SJCRH30 (cell line): ENCODE measurements at regions not wholly inside any gene's neighbourhood (a gene's known extent, or its start where the extent isn't known, plus 50 kb on each side); places are given as distances from the start of the nearest gene placed in this dataset.

Experiments used
- DNase-seq, 2 experiments: peaks; one replicate each; pipeline ENCODE4 v3.0.0-alpha.2; 2015 to 2020
- H3K27ac ChIP-seq: fragments of 250-450 bp; sonication (Bioruptor Pico); 2 replicates; pipeline ENCODE4 v1.5.1; 2020; ENCODE audit warnings: mild to moderate bottlenecking, moderate library complexity
- H3K27me3 ChIP-seq: fragments of 250-450 bp; sonication (Bioruptor Pico); 2 replicates; pipeline ENCODE4 v1.5.1; 2020; ENCODE audit warnings: mild to moderate bottlenecking, moderate library complexity
- H3K36me3 ChIP-seq: fragments of 250-450 bp; sonication (Bioruptor Pico); 2 replicates; pipeline ENCODE4 v1.5.1; 2020; ENCODE audit warnings: mild to moderate bottlenecking, moderate library complexity
- H3K4me1 ChIP-seq: fragments of 250-450 bp; sonication (Bioruptor Pico); 2 replicates; pipeline ENCODE4 v1.5.1; 2020; ENCODE audit warnings: mild to moderate bottlenecking, moderate library complexity
- H3K4me3 ChIP-seq: fragments of 250-450 bp; sonication (Bioruptor Pico); 2 replicates; pipeline ENCODE4 v1.5.1; 2020; ENCODE audit warnings: mild to moderate bottlenecking, moderate library complexity
- H3K9me3 ChIP-seq: fragments of 250-450 bp; sonication (Bioruptor Pico); replicated peaks from 2 replicates; pipeline ENCODE4 v1.5.1; 2020; ENCODE audit warnings: mild to moderate bottlenecking, moderate library complexity

DNA sequence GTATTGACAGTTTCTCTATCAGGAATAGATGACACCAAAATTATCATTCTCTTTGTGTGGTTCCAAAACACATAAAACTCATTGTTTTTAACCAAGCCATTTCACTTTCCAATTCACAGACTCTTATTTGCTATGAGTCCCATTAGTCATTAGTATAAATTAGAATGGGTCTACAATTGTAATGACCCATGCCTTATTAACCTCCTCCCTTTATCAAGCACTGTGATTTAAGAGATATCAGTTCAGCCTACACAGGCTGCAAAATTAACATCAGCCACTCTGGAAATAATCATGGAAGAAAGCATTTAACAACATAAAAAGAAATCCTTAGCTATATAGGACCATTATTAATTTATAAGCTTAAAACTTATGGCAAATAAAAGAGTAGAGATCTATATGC is 440.6 kb downstream of the GBE1 start:
- Histone ChIP-seq H3K4me3 (no peak overlapping the region), H3K9me3 (no peaks in the 10 kb centered on the region), H3K27me3 (no peaks in the 10 kb centered on the region), H3K4me1 (no peaks in the 10 kb centered on the region), H3K27ac (no peak overlapping the region), H3K36me3 (no peaks in the 10 kb centered on the region)
- DNase-seq = no peak

DNA sequence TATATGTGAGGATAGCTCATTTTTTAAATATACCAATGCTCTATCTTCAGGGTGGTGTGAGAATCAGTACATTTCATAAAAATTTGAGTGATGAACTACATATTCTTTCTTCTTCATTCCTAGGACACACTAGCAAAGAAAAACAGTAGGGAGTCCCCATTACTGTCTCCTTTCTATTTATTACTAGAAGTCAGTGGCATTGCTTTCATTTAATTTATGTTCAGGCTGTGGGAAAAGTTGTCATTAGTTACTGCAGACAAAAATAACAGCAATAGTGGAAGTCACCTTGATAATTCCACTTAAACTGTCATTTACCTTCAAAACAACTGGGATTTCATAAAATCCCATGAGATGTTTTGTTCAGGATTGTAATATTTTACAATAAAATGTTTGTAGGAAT is 446.4 kb downstream of the GBE1 start:
- no peaks in the 10 kb centered on the region for H3K4me1 ChIP-seq
- no peak overlapping the region for H3K4me3 ChIP-seq
- H3K36me3 ChIP-seq = no peaks in the 10 kb centered on the region
- no peak for DNase-seq
- H3K9me3 ChIP-seq = no peaks in the 10 kb centered on the region
- H3K27me3 ChIP-seq = no peaks in the 10 kb centered on the region
- H3K27ac ChIP-seq = no peak overlapping the region

DNA sequence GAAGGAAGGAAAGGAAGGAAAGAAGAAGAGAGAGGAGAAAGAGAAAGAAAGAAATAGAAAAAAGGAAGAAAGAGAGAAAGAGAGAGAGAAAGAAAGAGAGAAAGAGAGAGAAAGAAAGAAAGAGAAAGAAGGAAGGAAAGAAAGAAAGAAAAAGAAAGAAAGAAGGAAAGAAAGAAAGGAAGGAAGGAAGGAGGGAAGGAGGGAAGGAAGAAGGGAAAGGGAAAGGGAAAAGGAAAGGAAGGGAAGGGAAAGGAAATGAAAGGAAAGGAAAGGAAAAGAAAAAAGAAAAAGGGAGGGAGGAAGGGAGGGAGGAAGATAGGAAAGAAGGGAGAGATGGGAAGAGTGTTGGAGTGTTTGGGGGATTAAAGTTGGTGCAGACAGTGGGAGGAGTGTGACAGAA is 450.1 kb downstream of the GBE1 start:
- no peak for DNase-seq
- H3K4me3 ChIP-seq = no peak overlapping the region
- H3K4me1 ChIP-seq = no peaks in the 10 kb centered on the region
- H3K36me3 ChIP-seq = no peaks in the 10 kb centered on the region
- no peaks in the 10 kb centered on the region for H3K27me3 ChIP-seq
- H3K27ac ChIP-seq = no peak overlapping the region
- no peaks in the 10 kb centered on the region for H3K9me3 ChIP-seq

DNA sequence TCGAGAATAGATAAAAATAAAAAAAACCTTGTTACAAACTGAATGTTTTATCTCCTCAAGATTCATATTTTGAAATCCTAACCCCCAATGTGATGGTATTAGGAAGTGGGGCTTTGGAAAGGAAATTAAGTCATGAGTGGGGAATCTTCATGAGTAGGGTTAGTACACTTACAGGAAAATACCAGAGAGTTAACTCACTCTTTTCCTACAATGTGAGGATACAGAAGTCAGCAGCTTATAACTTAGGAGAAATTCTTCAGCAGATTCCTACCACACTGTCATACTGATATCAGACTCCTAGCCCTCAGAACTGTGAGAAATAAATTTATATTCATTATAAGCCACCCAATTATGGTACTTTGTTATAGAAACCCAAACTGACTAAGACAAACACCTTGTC is 453.1 kb downstream of the GBE1 start:
- H3K4me1 ChIP-seq = no peaks in the 10 kb centered on the region
- no peaks in the 10 kb centered on the region for H3K36me3 ChIP-seq
- H3K4me3 ChIP-seq = no peak overlapping the region
- no peak overlapping the region for H3K27ac ChIP-seq
- no peaks in the 10 kb centered on the region for H3K27me3 ChIP-seq
- H3K9me3 ChIP-seq = no peaks in the 10 kb centered on the region
- DNase-seq = no peak

DNA sequence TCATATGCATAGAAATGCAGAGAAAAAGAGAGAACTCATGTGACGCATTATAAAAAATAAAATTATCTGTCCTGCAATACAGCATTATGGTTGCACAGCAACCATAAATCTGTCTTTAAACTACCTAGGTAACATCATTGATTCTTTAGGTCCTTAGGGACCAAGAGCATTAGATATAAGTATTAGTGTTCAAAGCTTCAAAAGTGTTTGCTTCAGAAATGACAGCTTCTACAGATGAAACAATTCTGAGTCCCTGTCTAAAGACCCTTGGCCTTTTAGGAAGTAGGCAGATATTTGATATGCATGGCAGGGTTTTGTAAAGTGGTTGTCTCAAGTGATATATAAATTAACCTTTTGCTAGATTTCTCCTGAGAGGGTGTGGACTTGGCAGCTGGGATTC is 454.2 kb downstream of the GBE1 start:
- no peaks in the 10 kb centered on the region for H3K9me3 ChIP-seq
- no peaks in the 10 kb centered on the region for H3K36me3 ChIP-seq
- no peak overlapping the region for H3K4me3 ChIP-seq
- no peaks in the 10 kb centered on the region for H3K27me3 ChIP-seq
- no peak for DNase-seq
- 0 out of 2 replicates have a peak, but pooled peaks cover 1% of the 10 kb centered on the region for H3K4me1 ChIP-seq
- H3K27ac ChIP-seq = no peak overlapping the region

DNA sequence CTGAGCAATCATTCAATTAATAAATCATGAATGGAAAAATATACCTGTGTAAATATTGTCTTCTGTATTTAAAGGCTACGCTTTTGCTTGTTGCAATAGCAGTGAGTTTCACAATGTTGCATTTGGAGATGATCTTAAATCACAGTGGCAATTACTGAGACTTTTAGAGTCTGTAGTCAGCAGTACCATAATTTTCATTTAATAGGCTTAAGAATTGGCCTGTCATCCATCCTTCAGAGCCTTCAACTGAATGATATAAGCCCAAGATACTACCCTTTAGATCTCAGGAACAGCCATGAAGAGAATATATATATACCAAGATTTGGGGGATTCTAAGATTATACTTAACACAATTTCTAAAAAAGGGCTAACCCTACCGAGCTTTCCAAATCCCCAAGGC is 458.1 kb downstream of the GBE1 start:
- H3K9me3 ChIP-seq = no peaks in the 10 kb centered on the region
- H3K27me3 ChIP-seq = no peaks in the 10 kb centered on the region
- no peak for DNase-seq
- H3K4me1 ChIP-seq = 0 out of 2 replicates have a peak, but pooled peaks cover 9% of the 10 kb centered on the region
- no peak overlapping the region for H3K4me3 ChIP-seq
- no peak overlapping the region for H3K27ac ChIP-seq
- no peaks in the 10 kb centered on the region for H3K36me3 ChIP-seq

DNA sequence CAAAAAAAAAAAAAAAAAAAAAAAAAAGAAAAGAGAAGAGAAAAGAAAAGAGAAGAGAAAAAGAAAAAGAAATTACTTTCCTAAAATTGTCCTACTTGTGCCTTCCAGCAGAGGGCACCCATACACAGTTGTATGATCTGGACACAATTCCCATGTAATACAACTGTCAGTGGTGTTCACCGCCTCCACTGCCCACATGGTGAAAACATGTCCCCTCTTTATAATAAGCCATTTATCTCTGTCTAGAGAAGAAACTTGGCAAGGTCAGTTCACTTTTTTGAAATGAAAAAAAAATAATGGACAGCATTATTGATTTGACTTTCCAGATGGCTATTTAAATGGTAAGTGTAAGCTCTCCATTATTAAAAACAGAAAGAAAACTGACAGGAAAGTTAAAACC is 459.4 kb downstream of the GBE1 start:
- no peaks in the 10 kb centered on the region for H3K9me3 ChIP-seq
- 0 out of 2 replicates have a peak, but pooled peaks cover 9% of the 10 kb centered on the region for H3K4me1 ChIP-seq
- peak; percentile 29 to 66 for DNase-seq
- no peaks in the 10 kb centered on the region for H3K36me3 ChIP-seq
- no peaks in the 10 kb centered on the region for H3K27me3 ChIP-seq
- H3K27ac ChIP-seq = no peak overlapping the region
- H3K4me3 ChIP-seq = no peak overlapping the region

DNA sequence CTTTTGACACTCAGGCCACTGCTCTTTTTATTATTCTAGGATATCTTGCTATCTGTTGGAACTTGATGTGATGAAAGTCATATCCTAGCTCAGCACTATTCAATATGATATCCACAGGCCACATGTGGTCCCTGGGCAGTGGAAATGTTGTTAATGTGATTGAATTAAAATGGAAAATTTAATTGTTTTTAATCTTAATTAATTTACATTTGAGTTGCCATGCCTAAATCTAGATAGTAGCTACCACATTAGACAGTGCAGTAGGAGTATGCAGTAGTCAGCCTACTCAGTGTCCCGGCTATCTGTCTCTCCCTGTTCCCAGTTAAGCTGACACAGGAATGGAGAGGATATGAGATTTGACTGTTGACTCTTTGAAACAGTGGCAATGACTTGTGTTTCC is 460.2 kb downstream of the GBE1 start:
- Histone ChIP-seq H3K9me3 (no peaks in the 10 kb centered on the region), H3K4me1 (0 out of 2 replicates have a peak, but pooled peaks cover 9% of the 10 kb centered on the region), H3K36me3 (no peaks in the 10 kb centered on the region), H3K27me3 (no peaks in the 10 kb centered on the region), H3K4me3 (no peak overlapping the region), H3K27ac (no peak overlapping the region)
- no peak for DNase-seq

DNA sequence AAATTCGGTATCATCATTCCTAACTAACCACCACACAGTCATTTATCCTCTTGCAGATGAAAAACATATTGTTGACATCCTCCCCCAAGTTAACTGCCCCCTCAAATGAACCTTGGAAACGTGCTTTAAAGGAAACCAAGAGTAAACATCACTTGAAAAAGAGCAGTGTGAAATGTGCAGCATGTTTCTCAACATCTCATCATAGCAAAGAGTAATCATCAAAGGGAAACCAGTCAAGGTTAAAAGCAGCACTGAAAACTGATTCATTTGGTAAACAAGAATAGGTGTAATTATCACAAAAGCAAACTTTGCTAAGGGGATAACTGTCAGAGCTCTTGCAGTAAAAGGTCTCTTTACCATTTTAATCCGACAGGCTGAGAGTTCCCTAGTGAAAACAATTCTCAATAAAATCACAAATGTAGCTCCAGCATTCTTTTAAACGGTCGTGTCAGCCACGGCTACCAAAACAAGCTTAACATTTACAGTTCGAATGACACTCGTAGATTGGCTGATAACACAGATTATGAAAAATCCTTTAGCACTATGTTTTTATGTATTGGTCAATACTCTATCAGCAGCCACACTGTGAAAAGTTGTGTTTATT is 461.0 kb downstream of the GBE1 start:
- H3K27ac ChIP-seq = no peak overlapping the region
- no peaks in the 10 kb centered on the region for H3K36me3 ChIP-seq
- no peak overlapping the region for H3K4me3 ChIP-seq
- H3K9me3 ChIP-seq = no peaks in the 10 kb centered on the region
- H3K27me3 ChIP-seq = no peaks in the 10 kb centered on the region
- DNase-seq = no peak
- 0 out of 2 replicates have a peak, but pooled peaks cover 9% of the 10 kb centered on the region for H3K4me1 ChIP-seq

DNA sequence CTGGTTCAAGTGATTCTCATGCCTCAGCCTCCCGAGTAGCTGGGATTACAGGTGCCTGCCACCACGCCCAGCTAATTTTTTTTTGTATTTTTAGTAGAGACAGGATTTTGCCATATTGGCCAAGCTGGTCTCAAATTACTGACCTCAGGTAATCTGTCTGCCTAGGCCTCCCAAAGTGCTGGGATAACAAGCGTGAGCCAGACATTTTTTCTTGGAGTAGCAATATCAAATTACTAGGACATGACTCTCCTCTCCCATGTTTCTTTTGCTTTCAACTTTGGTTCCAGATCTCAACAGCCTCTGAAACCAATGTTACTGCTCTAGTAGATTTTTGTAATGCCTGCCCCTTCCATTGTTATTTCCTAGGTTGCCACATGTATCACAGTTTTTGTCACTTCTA is 462.0 kb downstream of the GBE1 start:
- H3K27ac ChIP-seq = no peak overlapping the region
- no peak overlapping the region for H3K4me3 ChIP-seq
- 0 out of 2 replicates have a peak, but pooled peaks cover 9% of the 10 kb centered on the region for H3K4me1 ChIP-seq
- H3K9me3 ChIP-seq = no peaks in the 10 kb centered on the region
- no peaks in the 10 kb centered on the region for H3K36me3 ChIP-seq
- H3K27me3 ChIP-seq = no peaks in the 10 kb centered on the region
- peak in 1 of 2 experiments; percentile 22 for DNase-seq

DNA sequence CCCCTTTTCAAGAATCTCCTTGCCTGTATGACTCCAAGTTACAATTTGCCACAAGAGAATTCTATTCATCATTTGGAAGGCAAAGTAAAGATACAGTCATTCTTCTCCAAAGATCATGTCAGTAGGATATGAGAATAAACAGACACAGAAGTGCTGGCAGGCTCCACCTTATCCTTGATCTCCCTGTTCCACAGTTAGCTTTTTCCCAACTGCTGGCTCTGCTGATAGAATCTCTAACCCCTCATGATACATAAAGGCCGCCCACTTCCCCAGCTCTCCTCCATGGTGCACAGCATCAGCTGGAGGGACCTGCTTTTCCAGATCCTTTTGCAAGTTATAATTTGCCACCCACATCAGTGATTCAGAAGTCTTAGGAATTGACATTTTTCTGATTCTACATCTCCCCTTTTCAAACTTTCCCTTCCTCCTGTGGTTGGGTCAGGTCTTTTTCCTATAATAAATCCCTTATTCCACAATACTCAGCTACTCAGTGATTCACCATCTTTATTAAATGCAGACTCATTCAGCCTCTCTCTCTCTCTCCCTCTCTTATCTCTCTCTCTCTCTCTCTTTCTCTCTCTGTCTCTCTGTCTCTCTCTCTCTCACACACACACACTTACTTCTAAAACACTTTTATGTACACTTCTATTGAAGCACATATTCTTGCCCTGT is 465.4 kb downstream of the GBE1 start:
- no peak for DNase-seq
- 0 out of 2 replicates have a peak, but pooled peaks cover 6% of the 10 kb centered on the region for H3K4me1 ChIP-seq
- H3K36me3 ChIP-seq = no peaks in the 10 kb centered on the region
- H3K27ac ChIP-seq = no peak overlapping the region
- no peaks in the 10 kb centered on the region for H3K9me3 ChIP-seq
- H3K27me3 ChIP-seq = no peaks in the 10 kb centered on the region
- H3K4me3 ChIP-seq = no peak overlapping the region

DNA sequence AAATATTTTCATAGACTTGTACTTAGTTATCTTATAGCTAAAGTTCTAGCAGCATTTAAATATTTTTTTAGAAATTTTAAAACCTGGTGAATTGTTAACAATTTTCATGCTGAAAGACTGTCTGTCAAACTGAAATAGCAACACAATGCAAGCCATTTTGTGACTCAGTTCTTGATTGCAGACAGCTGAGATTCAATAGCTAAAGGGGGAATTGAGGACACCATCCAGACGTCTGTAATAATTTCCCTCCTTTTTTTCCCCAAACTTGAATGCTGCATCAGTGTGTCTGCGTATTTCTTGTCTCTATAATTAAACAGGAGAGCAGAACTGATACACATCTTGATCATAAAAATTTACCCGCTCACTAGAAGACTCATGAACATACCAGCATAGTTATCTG is 468.3 kb downstream of the GBE1 start:
- Histone ChIP-seq H3K4me3 (no peak overlapping the region), H3K9me3 (no peaks in the 10 kb centered on the region), H3K4me1 (no peaks in the 10 kb centered on the region), H3K36me3 (no peaks in the 10 kb centered on the region), H3K27ac (no peak overlapping the region), H3K27me3 (no peaks in the 10 kb centered on the region)
- no peak for DNase-seq

DNA sequence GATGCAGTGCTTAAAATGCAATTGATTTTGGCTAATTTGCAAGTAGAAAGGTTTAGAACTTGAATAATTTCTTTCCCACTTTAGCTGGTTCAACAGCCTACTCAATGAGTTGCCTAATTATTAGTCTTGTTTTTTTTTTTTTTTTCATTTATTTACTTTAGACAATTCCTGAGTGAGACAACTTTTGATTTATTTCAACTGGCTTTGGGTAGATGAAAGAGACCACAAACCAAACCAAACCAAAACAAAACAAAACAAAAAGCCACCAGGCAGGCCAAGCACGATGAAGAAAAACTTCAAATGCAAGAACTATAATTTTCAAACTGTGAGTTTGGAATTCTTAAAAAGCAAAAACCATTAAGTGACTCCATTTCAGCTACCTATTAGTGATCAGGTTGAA is 469.9 kb downstream of the GBE1 start:
- H3K4me3 ChIP-seq = no peak overlapping the region
- H3K36me3 ChIP-seq = no peaks in the 10 kb centered on the region
- no peak overlapping the region for H3K27ac ChIP-seq
- H3K9me3 ChIP-seq = no peaks in the 10 kb centered on the region
- no peaks in the 10 kb centered on the region for H3K4me1 ChIP-seq
- no peaks in the 10 kb centered on the region for H3K27me3 ChIP-seq
- no peak for DNase-seq

DNA sequence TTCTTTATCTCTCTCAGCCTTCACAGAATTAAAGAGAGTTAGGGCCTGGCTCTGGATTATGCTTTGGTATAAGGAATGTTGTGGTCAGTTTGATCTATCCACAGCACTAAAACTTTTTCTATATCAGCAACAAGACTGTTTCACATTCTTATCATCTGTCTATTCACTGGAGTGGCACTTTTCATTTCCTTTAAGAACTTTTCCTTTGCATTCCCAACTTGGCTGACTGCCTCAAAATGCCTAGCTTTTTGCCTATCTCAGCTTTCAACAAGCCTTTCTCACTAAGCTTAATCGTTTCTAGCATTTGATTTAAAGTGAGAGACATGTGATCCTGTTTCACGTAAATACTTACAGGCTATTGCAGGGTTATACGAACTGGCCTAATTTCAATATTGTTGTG is 471.8 kb downstream of the GBE1 start:
- Histone ChIP-seq H3K27ac (no peak overlapping the region), H3K4me3 (no peak overlapping the region), H3K27me3 (no peaks in the 10 kb centered on the region), H3K9me3 (no peaks in the 10 kb centered on the region), H3K4me1 (no peaks in the 10 kb centered on the region), H3K36me3 (no peaks in the 10 kb centered on the region)
- no peak for DNase-seq

DNA sequence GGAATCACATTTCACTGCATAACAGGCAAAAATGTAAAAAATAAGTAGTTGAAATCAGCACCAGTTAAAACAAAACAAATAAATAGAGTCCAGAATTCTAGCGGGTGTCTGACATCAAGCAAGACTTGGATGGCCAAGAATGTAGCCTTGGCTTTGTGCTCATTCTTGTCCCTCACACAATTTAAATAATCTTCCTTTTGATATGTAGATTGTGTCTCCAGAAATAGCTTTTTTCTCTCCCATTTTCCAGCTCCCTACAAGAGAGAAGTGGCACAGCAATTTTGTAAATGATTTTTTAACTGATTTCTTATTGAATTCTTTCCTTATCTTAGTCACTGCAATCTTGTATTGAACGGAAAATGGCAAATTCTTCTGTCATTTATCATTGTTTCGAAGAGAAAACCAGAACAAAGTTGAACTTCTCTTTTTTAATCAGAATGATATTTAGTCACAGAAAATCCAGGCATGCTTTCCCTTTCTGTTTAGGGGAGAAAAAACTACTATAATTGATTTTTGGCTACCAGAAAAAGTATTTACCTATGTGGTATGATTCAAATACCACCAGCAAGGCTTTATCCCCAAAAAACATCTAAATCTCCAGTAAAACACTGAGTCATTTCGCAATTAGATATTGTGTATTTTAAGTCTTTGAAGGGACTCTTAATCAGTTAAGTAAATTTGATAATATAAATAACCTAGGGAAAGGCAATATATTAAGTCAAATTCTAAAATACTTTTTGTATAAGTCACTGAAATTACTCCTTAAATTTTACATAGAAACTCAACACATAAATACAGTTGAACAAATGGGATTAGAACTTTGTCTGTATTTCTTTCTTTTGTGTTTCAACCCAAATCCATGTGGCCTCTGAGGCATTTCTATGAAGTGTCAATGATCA is 481.7 kb downstream of the GBE1 start:
- H3K9me3 ChIP-seq = no peaks in the 10 kb centered on the region
- DNase-seq = no peak
- no peak overlapping the region for H3K27ac ChIP-seq
- no peaks in the 10 kb centered on the region for H3K27me3 ChIP-seq
- no peaks in the 10 kb centered on the region for H3K4me1 ChIP-seq
- no peaks in the 10 kb centered on the region for H3K36me3 ChIP-seq
- no peak overlapping the region for H3K4me3 ChIP-seq
